ENCODE measurements at regions not wholly inside any gene's neighbourhood (a gene's known extent, or its start where the extent isn't known, plus 50 kb on each side); places are given as distances from the start of the nearest gene placed in this dataset.

DNA sequence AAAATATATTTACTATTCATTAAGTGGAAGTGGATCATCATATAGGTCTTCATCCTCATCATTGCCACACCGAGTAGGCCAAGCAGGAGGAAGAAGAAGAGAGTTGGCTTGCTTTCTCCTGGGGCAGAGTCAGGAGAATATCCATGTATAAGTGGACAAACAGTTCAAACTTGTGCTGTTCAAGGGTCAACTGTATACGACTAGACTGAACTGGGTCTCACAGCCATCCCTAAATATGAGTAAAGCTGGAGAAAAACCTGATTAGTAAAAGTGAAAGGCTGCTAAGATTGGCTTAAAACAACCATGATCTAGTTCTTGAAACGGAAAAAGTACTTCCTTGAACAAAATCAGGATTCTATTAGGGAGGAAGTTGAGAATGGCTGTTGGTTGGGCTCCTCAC, 276.7 kb upstream of the ADRA1B start:
- TF ChIP-seq, protein P1, sequence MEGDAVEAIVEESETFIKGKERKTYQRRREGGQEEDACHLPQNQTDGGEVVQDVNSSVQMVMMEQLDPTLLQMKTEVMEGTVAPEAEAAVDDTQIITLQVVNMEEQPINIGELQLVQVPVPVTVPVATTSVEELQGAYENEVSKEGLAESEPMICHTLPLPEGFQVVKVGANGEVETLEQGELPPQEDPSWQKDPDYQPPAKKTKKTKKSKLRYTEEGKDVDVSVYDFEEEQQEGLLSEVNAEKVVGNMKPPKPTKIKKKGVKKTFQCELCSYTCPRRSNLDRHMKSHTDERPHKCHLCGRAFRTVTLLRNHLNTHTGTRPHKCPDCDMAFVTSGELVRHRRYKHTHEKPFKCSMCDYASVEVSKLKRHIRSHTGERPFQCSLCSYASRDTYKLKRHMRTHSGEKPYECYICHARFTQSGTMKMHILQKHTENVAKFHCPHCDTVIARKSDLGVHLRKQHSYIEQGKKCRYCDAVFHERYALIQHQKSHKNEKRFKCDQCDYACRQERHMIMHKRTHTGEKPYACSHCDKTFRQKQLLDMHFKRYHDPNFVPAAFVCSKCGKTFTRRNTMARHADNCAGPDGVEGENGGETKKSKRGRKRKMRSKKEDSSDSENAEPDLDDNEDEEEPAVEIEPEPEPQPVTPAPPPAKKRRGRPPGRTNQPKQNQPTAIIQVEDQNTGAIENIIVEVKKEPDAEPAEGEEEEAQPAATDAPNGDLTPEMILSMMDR (IDR thresholded peaks at IDR 0.05) = no peak
- no peak for TF ChIP-seq POLR2A (IDR thresholded peaks at IDR 0.05)
